ENCODE measurements at regions not wholly inside any gene's neighbourhood (a gene's known extent, or its start where the extent isn't known, plus 50 kb on each side); places are given as distances from the start of the nearest gene placed in this dataset.

- DNase-seq (ENCODE audit: low read depth) = no peak
Measured at GRCh38 chr1:168871531-168871930, 142.5 kb upstream of the DPT start.

DNA sequence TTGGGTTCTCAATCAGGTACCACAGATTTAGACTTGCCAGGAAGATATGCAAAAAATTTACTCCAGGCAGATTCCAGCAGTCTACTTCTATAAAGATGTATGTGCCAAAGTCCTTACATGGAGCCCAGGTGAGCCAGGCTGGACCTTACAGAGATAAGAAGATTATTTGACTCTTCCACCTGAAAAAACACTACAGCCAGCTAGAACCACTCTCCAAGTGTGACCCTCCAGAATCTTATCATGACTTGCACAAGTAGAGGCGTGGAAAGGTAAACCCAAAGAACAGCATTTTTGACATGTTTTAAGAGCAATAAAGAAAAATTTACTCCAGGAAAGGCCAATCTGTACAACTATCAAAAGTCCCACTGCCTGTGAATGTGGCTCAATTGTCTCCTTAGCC lies 146.8 kb upstream of the DPT start:
- DNase-seq (ENCODE audit: low read depth) = no peak

DNA sequence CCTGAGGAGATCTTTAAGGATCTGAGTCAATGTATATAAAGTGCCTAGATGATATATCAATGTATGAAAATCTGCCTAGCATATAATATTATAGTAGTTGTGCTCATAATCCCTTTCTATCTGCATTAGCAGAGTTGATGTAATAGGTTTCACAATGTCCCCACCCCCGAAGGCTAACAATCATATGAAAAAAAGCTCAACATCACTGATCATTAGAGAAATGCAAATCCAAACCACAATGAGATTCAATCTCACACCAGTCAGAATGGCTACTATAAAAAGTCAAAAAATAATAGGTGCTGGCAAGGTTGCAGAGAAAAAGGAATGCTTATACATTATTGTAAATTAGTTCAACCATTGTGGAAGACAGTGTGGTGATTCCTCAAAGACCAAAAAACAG lies 147.8 kb upstream of the DPT start:
- no peak for DNase-seq (ENCODE audit: low read depth)

- DNase-seq (ENCODE audit: low read depth) = no peak
Measured at GRCh38 chr1:168879896-168880734, 151.1 kb upstream of the DPT start.

DNA sequence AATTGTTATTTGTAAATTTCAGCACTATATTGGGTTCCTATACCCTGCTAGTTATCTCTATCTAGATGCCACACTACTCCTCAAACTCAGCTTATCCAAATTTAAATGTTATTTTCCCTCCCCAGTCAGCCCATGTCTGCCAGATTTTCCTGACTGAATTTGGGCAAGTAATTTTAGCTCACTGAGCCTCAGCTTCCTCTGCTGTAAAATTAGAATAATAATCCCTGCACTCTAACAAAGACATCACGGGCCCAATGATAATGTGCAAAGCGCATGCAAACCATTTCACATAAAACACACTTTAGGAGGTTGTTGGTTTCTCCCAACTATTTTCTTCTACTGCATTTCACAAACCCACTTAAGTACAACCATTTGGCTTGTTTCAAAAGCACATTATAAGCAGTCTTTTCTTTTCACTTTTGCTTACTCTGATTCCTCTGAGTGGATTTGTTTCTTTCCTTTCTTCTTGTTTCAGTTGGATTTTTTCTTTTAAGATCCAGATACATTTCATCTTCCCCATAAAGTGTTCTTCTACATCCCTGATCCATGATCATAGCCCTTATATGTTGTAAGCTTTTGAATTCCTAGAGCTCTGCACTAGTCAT lies 152.8 kb upstream of the DPT start:
- no peak for DNase-seq (ENCODE audit: low read depth)

GRCh38 chr1:168887381-168887780 lies 158.4 kb upstream of the DPT start:
- no peak for DNase-seq (ENCODE audit: low read depth)

- no peak for DNase-seq (ENCODE audit: low read depth)
Measured at GRCh38 chr1:168888418-168888817, 159.4 kb upstream of the DPT start.

GRCh38 chr1:168892931-168893330 lies 163.9 kb upstream of the DPT start:
- DNase-seq (ENCODE audit: low read depth) = no peak

- no peak for DNase-seq (ENCODE audit: low read depth)
Measured at GRCh38 chr1:168893359-168893801, 164.4 kb upstream of the DPT start.

GRCh38 chr1:168894397-168894903 lies 165.4 kb upstream of the DPT start:
- DNase-seq (ENCODE audit: low read depth) = no peak

DNA sequence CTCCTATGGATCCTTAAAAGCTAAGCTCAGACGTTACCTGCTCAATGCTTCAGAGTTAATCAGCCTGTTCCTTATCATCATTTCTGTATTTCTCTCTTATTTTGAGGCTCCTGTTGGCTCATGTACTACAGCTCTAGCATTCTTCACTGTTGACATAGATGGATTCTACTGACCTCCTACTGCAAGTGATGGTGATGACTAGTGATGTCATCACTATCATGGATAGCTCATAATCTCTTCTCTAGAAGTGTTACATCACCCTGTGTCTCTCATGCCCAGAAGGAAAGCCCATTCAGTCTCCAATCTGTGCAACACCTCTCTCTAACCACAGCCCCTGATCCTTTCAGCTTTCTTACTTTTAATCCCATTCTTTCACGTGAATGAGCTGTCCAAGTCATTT lies 168.2 kb upstream of the DPT start:
- DNase-seq (ENCODE audit: low read depth) = no peak

DNA sequence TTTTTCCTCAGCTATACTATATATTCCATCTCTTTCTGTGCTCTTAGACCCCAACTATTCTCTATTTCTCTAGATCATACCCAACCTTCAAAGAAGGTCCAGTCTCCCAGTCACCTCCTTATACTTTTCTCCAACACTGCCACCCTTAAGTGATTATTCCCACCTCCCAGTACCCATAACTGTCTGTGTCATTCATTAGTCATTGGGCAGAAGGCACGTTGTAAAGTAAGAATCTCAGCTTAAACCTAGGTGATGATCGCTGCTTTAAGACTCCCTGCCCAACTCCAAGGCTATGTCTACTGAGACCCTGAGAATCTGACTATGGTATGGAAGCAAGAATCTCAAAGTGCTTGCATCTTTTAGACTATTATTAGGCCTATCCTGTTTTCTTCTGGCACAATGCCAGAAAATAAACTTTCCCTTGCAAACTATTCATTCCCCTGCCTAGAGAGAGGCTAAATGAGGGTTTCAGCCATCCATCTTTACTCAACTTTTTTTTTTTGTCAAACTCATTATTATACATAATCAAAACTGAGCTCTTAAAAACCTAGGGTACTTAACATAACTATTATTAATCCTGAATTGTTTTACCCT lies 174.3 kb upstream of the DPT start:
- no peak for DNase-seq (ENCODE audit: low read depth)

DNA sequence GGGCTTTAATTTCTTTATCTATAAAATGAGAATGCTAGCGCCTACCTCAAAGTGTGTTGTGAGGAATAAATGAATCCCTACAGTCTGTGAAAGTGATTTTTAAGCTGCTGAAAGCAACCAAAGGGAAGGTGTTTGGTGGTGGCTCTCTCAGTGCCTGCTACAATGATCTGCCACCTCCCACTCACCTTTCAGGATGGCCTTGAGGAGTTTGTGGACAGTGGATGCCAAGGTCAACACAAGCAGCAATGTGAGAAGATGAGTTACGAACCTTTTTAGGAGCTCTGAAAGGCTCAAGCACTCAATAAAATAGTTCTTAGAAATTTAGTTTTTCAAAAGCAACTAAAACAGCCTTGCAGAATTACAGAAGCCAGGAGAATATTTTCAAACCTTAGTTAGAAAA lies 176.6 kb upstream of the DPT start:
- DNase-seq (ENCODE audit: low read depth) = no peak

GRCh38 chr1:168906367-168906766 lies 177.4 kb upstream of the DPT start:
- no peak for DNase-seq (ENCODE audit: low read depth)

DNA sequence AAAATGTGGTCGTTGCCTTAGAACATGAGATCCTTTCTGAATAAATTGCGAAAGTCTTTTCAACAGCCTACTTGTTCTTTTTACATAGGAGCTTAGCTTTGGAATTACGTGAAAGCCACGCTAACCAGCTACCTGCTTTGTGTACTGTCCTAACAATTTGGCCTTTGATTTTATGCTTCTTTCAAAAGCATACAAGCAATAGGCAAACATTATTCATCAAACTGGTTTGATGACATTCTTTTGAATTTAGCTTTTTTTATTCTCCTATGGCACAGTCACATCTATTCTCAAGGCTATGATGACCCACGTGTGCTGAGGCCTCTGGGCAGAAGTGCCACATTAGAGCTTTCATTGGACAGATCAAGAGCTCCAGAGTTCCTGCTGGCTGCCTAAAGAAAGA lies 178.0 kb upstream of the DPT start:
- no peak for DNase-seq (ENCODE audit: low read depth)

DNA sequence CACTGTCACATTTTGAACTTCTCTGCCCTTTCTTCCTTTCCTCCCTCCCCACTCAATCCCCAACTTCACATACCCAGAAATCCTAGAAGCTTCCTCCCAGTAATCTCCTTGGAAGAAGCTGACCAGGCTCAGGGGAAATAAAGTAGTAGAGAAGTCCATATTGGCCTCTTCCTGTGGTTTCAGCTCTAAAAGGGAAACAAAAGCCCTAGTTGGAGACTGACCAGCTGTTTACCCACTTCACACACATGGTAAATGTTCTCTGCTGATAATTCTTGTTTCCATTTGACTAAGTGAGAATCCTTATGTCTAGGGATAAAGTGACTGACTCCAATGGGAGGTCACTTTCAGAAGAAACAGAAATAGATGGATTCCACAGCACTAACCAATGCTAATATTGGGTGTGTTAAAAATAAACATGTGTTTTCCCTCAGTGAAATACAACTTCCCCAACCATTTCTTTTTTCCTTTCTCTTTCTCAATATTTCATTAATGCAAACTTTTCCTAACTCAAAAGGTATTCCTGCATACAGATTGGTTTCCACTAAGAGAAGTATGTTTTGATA lies 178.9 kb upstream of the DPT start:
- no peak for DNase-seq (ENCODE audit: low read depth)

GRCh38 chr1:168910403-168910802 lies 181.4 kb upstream of the DPT start:
- no peak for DNase-seq (ENCODE audit: low read depth)

- DNase-seq (ENCODE audit: low read depth) = no peak
Measured at GRCh38 chr1:168911370-168911769, 182.4 kb upstream of the DPT start.

- DNase-seq (ENCODE audit: low read depth) = no peak
Measured at GRCh38 chr1:168913711-168914463, 184.9 kb upstream of the DPT start.

GRCh38 chr1:168917309-168917708 lies 188.3 kb upstream of the DPT start:
- DNase-seq (ENCODE audit: low read depth) = no peak

- no peak for DNase-seq (ENCODE audit: low read depth)
Measured at GRCh38 chr1:168917796-168918195, 188.7 kb upstream of the ATP1B1 start.

Data from EH (cell line).